ENCODE measurements at regions not wholly inside any gene's neighbourhood (a gene's known extent, or its start where the extent isn't known, plus 50 kb on each side); places are given as distances from the start of the nearest gene placed in this dataset.

DNA sequence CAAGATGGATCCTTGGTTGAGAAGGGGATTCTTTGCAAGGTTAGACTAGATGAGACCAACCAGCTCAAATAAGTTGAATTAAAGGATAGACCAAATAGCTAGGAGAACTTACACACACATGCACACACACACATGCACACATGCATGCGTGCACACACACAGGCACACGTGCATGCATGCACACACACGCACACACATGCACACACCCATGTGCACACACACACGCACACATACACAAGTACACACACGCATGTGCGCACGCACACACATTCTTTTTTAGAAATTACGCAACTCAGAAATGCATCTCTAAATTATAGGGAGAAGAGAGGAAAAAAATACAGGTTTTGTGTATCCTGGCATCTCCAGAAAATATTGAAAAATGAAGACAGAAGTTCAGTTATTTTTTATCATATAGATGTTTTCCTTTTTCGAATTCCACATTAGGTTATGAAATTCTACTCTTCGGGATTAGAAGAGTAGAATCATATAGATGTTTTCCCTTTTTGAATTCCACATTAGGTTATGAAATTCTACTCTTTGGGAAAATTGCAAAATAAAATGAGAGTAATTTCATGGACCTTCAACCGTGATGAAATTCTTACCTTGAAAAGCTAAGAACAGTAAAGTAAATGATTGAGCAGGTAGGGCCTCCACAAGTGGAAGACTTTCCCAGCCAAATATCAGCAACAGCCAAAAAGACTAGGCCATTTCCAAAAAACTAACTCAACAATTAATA lies 243.2 kb upstream of the USP25 start:
- no peak overlapping the region for H3K27ac Mint-ChIP-seq

DNA sequence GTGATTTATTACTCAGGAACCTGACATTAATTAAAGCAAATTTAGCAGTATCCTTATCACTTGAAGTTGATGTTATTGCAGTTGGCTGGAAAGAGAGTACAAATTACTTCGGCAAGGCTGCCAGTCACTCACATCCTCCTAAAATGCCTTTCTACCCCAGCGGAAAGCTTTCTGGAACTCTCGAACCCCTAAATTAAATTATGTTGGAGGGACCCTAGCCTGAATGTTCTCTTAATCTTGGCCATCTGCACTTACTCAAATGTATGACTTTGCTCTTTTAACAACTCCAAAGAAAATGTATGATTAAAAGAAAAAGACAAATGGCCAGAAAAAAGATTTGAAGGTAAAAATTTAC lies 242.6 kb upstream of the USP25 start:
- no peaks in the 10 kb centered on the region for H3K9me3 Mint-ChIP-seq
- no peaks in the 10 kb centered on the region for H3K36me3 Mint-ChIP-seq (ENCODE audit: low read depth)
- H3K27ac Mint-ChIP-seq, result no peak overlapping the region
- TF ChIP-seq, protein P1, sequence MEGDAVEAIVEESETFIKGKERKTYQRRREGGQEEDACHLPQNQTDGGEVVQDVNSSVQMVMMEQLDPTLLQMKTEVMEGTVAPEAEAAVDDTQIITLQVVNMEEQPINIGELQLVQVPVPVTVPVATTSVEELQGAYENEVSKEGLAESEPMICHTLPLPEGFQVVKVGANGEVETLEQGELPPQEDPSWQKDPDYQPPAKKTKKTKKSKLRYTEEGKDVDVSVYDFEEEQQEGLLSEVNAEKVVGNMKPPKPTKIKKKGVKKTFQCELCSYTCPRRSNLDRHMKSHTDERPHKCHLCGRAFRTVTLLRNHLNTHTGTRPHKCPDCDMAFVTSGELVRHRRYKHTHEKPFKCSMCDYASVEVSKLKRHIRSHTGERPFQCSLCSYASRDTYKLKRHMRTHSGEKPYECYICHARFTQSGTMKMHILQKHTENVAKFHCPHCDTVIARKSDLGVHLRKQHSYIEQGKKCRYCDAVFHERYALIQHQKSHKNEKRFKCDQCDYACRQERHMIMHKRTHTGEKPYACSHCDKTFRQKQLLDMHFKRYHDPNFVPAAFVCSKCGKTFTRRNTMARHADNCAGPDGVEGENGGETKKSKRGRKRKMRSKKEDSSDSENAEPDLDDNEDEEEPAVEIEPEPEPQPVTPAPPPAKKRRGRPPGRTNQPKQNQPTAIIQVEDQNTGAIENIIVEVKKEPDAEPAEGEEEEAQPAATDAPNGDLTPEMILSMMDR (IDR thresholded peaks at IDR 0.05), result no peak
- H3K4me3 Mint-ChIP-seq, result no peak overlapping the region
- H3K4me1 Mint-ChIP-seq, result peaks cover 31% of the 10 kb centered on the region
- H3K27me3 Mint-ChIP-seq (ENCODE audit: low read depth, poor library complexity), result peaks cover under 1% of the 10 kb centered on the region
- no peak for DNase-seq

More for the DNA sequence above, 243.2 kb upstream of the USP25 start:
- H3K27me3 Mint-ChIP-seq (ENCODE audit: low read depth, poor library complexity), result no peaks in the 10 kb centered on the region
- no peaks in the 10 kb centered on the region for H3K9me3 Mint-ChIP-seq
- no peak for DNase-seq
- no peaks in the 10 kb centered on the region for H3K36me3 Mint-ChIP-seq (ENCODE audit: low read depth)
- H3K4me3 Mint-ChIP-seq, result no peak overlapping the region
- peaks cover 36% of the 10 kb centered on the region for H3K4me1 Mint-ChIP-seq
- TF ChIP-seq, protein P1 (IDR thresholded peaks at IDR 0.05), result no peak

DNA sequence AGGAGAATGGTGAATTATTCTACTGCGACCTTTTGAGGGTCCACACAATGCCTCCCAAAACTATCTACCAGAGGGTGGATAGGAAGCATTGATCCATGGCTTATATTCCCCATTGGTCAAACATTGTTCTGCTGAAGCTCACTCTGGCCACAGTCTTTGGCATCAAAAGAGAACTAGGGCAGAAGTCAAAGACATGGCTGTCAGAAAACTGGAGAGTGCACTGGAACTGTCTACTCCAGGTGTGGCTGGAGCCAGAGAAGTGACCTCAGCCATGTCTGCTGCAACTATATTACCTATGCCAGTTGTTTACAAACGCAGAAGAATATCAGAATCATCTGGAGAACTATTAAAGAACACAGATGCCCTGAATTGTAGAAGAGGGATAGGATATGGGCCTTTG lies 238.7 kb upstream of the USP25 start:
- Mint-ChIP-seq H3K9me3 (no peaks in the 10 kb centered on the region), H3K27me3 (ENCODE audit: low read depth, poor library complexity) (peaks cover 3% of the 10 kb centered on the region), H3K4me1 (peaks cover 5% of the 10 kb centered on the region), H3K36me3 (ENCODE audit: low read depth) (no peaks in the 10 kb centered on the region), H3K4me3 (no peak overlapping the region), H3K27ac (no peak overlapping the region)
- TF ChIP-seq, protein P1 (IDR thresholded peaks at IDR 0.05), result no peak
- DNase-seq, result no peak

DNA sequence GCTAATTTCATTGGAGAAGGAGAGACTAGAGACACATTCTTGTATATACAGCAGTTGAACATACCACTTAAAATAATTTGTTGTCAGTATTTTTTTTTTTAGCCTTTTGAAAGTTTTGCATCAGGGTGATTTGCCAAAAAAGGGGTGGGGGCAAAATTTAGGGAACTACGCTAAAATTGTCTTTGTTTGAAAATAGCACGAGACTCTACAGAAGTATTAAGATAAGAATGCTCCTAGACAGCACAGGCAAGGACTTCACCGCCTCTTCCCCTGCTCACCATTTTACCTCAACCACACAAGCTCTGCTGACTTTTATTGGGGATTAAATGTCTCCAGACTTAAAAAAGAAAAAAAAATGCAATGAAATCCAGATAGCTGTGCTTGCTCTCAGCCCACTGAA lies 236.1 kb upstream of the USP25 start:
- TF ChIP-seq, protein P1 (IDR thresholded peaks at IDR 0.05), result no peak
- H3K4me1 Mint-ChIP-seq, result no peaks in the 10 kb centered on the region
- H3K4me3 Mint-ChIP-seq, result no peak overlapping the region
- H3K27ac Mint-ChIP-seq, result no peak overlapping the region
- H3K36me3 Mint-ChIP-seq (ENCODE audit: low read depth), result no peaks in the 10 kb centered on the region
- H3K27me3 Mint-ChIP-seq (ENCODE audit: low read depth, poor library complexity), result peaks cover 3% of the 10 kb centered on the region
- no peaks in the 10 kb centered on the region for H3K9me3 Mint-ChIP-seq
- no peak for DNase-seq

GRCh38 chr21:15494481-15494880 lies 235.3 kb upstream of the USP25 start:
- H3K9me3 Mint-ChIP-seq, result no peaks in the 10 kb centered on the region
- TF ChIP-seq, protein P1 (IDR thresholded peaks at IDR 0.05), result no peak
- H3K4me1 Mint-ChIP-seq, result no peaks in the 10 kb centered on the region
- no peaks in the 10 kb centered on the region for H3K36me3 Mint-ChIP-seq (ENCODE audit: low read depth)
- H3K27me3 Mint-ChIP-seq (ENCODE audit: low read depth, poor library complexity), result peaks cover 3% of the 10 kb centered on the region
- H3K4me3 Mint-ChIP-seq, result no peak overlapping the region
- DNase-seq, result no peak
- no peak overlapping the region for H3K27ac Mint-ChIP-seq

DNA sequence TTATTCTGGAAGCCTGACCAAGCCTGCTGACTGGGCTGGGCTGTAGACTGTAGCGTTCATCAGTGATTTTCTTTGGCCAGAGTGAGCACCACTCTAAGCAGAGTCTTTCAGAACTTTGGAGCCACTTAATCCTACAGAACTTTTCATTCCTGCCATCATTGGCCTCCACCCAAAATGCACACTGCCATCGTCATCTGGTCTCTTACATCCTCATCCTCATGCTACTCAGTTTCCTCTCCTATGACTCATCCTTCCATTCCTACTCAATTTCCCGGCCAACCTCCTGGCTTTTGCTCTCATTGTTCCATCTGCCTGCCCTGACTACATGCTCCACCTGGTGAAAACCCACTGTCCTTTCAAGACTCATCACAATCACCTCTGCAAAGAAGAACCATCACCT lies 233.8 kb upstream of the USP25 start:
- peaks cover 3% of the 10 kb centered on the region for H3K27me3 Mint-ChIP-seq (ENCODE audit: low read depth, poor library complexity)
- no peak overlapping the region for H3K4me3 Mint-ChIP-seq
- TF ChIP-seq, protein P1 (IDR thresholded peaks at IDR 0.05), result no peak
- no peaks in the 10 kb centered on the region for H3K4me1 Mint-ChIP-seq
- no peaks in the 10 kb centered on the region for H3K36me3 Mint-ChIP-seq (ENCODE audit: low read depth)
- no peak overlapping the region for H3K27ac Mint-ChIP-seq
- no peaks in the 10 kb centered on the region for H3K9me3 Mint-ChIP-seq
- no peak for DNase-seq

Measured in nephron progenitor cell (in vitro differentiated cells).